Heart right ventricle (tissue), 16 donors: ENCODE measurements at regions not wholly inside any gene's neighbourhood (a gene's known extent, or its start where the extent isn't known, plus 50 kb on each side); places are given as distances from the start of the nearest gene placed in this dataset.

Experiments
- ATAC-seq, 8 donors: fragments of 200-7000 bp; cut with Tn5 transposase; one replicate each; pipeline ENCODE4 v1.9.1; 2020; ENCODE audit warnings: mild to moderate bottlenecking in 8 of 8, moderate library complexity in 8 of 8, moderate number of reproducible peaks in 1 of 8
- DNase-seq, 2 donors: peaks; one replicate each; pipeline ENCODE4 v3.0.0-alpha.2; 2020
- H3K27ac ChIP-seq, 10 donors: fragments of 200-600 bp; sonication (generic) in 2 of 10; one replicate each; pipeline versions ENCODE4 v1.5.0 to v1.8.0; 2020 to 2022; ENCODE audit warnings: mild to moderate bottlenecking in 3 of 10
- H3K27me3 ChIP-seq, 7 donors: fragments of 200-600 bp; one replicate each; pipeline ENCODE4 v1.8.0; 2021 to 2022; ENCODE audit warnings: mild to moderate bottlenecking in 2 of 7
- H3K36me3 ChIP-seq, 9 donors: fragments of 200-600 bp; sonication (generic) in 1 of 9; one replicate each; pipeline versions ENCODE4 v1.5.0 to v1.8.0; 2020 to 2022; ENCODE audit warnings: mild to moderate bottlenecking in 2 of 9
- H3K4me1 ChIP-seq, 9 donors: fragments of 200-600 bp; sonication (generic) in 1 of 9; one replicate each; pipeline versions ENCODE4 v1.5.0 to v1.8.0; 2020 to 2022; ENCODE audit warnings: mild to moderate bottlenecking in 4 of 9
- H3K4me3 ChIP-seq, 10 donors: fragments of 200-600 bp; sonication (generic) in 2 of 10; one replicate each; pipeline versions ENCODE4 v1.5.0 to v1.8.0; 2020 to 2022; ENCODE audit warnings: mild to moderate bottlenecking in 7 of 10, moderate library complexity in 2 of 10
- H3K9me3 ChIP-seq, 11 donors: fragments of 200-600 bp in 10 of 11; sonication (generic) in 2 of 11; one replicate each; pipeline versions ENCODE4 v1.5.0 to v1.8.0; 2013 to 2022; ENCODE audit warnings: mild to moderate bottlenecking in 2 of 11, control low read depth in 1 of 11, moderate library complexity in 1 of 11
- CTCF ChIP-seq, 9 donors: fragments of 200-600 bp; sonication (generic) in 2 of 9; IDR thresholded peaks; one replicate each; pipeline versions ENCODE4 v1.5.0 to v1.8.0; 2021 to 2022; ENCODE audit warnings: antibody characterized with exemption in 9 of 9, mild to moderate bottlenecking in 5 of 9, moderate library complexity in 1 of 9
- WGBS, 2 donors: extraction: QIAGEN DNeasy Blood & Tissue Kit; methylation state at CpG; one replicate each; pipeline ENCODE4 v1.1.7; 2013; ENCODE audit warnings: inconsistent platforms in 1 of 2; 5-methylcytosine and 5-hydroxymethylcytosine counted together
- intact Hi-C, 10 donors: fragments of 100-400 bp; cut with DNase I; formaldehyde crosslinking; loops; one replicate each; pipeline versions ENCODE4 v1.11.1 to v1.14.2; 2022
- donor health status: Arrhythmogenic right ventricular cardiomyopathy.
- donor health status: ischemic (EF 13 %, LVEDD 7.1; RV severe dilation, severe dysfunction).
- donor health status: healthy with polysubstance abuse.
- donor health status: DM: no; HTN: yes; CAD: no.
- donor health status: DM: no; HTN: no; CAD: no.
- donor health status: ischemic (EF 25% LVEDD 6.9; RV normal size, moderate dysfunction).
- donor health status: ischemic (EF 25% LVEDD 5.7; RV mildly dilated, moderate dysfunction).
- donor health status: healthy.
- donor health status: DM: yes; HTN: yes; CAD: no.
- donor health status: Ischemic cardiomyopathy.
- donor health status: ischemic (EF 35%, LVEDD 5.7; RV mildly dilated, moderate dysfunction).
- donor health status: nonischemic (EF 11% LVEDD 7.7; RV severe dilation, severe dysfunction).
- donor health status: DM: yes; HTN: yes; CAD: no.
- donor health status: PGD.
- donor health status: ischemic (EF 29% LVEDD 5.4; RV normal size, mild dysfunction).
- donor health status: nonischemic (EF 23%, LVEDD 6.1; RV moderate dilation, normal function).

GRCh38 chr10:16117305-16117695 is 257.0 kb upstream of the MINDY3 start:
- no peak overlapping the region for H3K27ac ChIP-seq
- intact Hi-C loops = loop anchor here in 6 of 10 donors (5.0 to 10.0 kb wide), 3 partner anchors 658 to 688 kb away; no protein-coding TSS in a partner anchor
- ATAC-seq (no peak), DNase-seq (no peak)
- TF ChIP-seq CTCF (IDR thresholded peaks at IDR 0.05) = no peak
- H3K4me1 ChIP-seq = no peaks in the 10 kb centered on the region
- peaks cover 0 to 3% (median 0%) of the 10 kb centered on the region in 11 donors for H3K9me3 ChIP-seq
- H3K4me3 ChIP-seq = no peak overlapping the region
- 60 to 65% methylated on average over 4 of the region's 4 CpGs for WGBS, 2 donors
- no peaks in the 10 kb centered on the region for H3K36me3 ChIP-seq
- peaks cover 0 to 12% (median 0%) of the 10 kb centered on the region in 7 donors for H3K27me3 ChIP-seq

GRCh38 chr10:16119445-16119844 is 259.1 kb upstream of the MINDY3 start:
- Histone ChIP-seq H3K4me1 (no peaks in the 10 kb centered on the region), H3K27me3 (peaks cover 0 to 24% (median 0%) of the 10 kb centered on the region in 7 donors), H3K27ac (no peak overlapping the region), H3K36me3 (no peaks in the 10 kb centered on the region), H3K4me3 (no peak overlapping the region), H3K9me3 (peaks cover 0 to 3% (median 0%) of the 10 kb centered on the region in 11 donors)
- DNase-seq (no peak), ATAC-seq (no peak)
- intact Hi-C loops = loop anchor here in 6 of 10 donors (5.0 to 10.0 kb wide), 3 partner anchors 655 to 685 kb away; no protein-coding TSS in a partner anchor
- no peak for TF ChIP-seq CTCF (IDR thresholded peaks at IDR 0.05)

DNA sequence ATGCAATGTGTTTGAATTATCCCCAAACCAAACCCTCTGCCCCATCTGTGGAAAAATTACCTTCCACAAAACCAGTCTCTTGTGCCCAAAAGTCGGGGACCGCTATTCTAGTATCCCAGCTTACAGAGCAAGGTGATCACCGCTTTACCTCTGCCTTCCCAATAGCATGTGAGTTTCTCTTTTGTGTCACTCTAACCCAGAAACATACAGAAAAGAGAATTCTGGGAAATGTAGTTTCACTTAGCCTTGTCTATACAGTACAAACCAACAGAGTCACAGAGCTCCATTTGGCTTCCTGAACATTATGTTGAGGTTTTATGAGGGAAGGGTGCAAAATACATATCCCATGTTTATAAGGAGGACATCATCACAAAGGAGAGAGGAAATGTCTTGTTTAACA is 260.3 kb upstream of the MINDY3 start:
- intact Hi-C loops = no loop called here
- no peak for ATAC-seq
- DNase-seq = no peak
- Histone ChIP-seq H3K27ac (no peak overlapping the region), H3K9me3 (peaks cover 0 to 3% (median 0%) of the 10 kb centered on the region in 11 donors), H3K4me1 (no peaks in the 10 kb centered on the region), H3K4me3 (no peak overlapping the region), H3K36me3 (no peaks in the 10 kb centered on the region), H3K27me3 (peaks cover 0 to 30% (median 0%) of the 10 kb centered on the region in 7 donors)
- WGBS, 2 donors = 80 to 87% methylated on average over 3 of the region's 3 CpGs
- TF ChIP-seq CTCF (IDR thresholded peaks at IDR 0.05) = no peak

DNA sequence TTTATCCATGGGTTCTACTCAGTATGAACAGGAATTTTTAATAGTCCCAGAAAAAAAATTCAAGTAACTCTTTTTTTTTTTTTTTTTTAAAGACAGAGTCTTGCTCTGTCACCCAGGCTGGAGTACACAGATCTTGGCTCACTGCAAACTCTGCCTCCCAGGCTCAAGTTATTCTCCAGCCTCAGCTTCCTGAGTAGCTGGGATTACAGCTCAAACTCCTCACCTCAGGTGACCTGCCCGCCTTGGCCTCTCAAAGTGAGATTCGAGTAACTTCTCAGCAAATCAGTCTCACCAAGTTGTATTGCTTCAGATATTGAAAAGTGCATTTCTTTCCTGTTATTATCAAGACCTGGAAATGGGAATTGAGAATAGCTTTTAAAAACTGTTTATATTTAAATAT is 281.2 kb upstream of the MINDY3 start:
- intact Hi-C loops = no loop called here
- TF ChIP-seq CTCF (IDR thresholded peaks at IDR 0.05) = no peak

More for the DNA sequence above, 281.2 kb upstream of the MINDY3 start:
- H3K4me3 ChIP-seq = no peak overlapping the region
- H3K4me1 ChIP-seq = no peaks in the 10 kb centered on the region
- H3K27ac ChIP-seq = no peak overlapping the region
- ATAC-seq (no peak), DNase-seq (no peak)
- peaks cover 0 to 4% (median 0%) of the 10 kb centered on the region in 11 donors for H3K9me3 ChIP-seq
- no peaks in the 10 kb centered on the region for H3K36me3 ChIP-seq
- H3K27me3 ChIP-seq = no peaks in the 10 kb centered on the region
- WGBS, 2 donors = 60 to 63% methylated on average over 2 of the region's 2 CpGs
